A673 (cell line): ENCODE measurements at regions not wholly inside any gene's neighbourhood (a gene's known extent, or its start where the extent isn't known, plus 50 kb on each side); places are given as distances from the start of the nearest gene placed in this dataset.

ENCODE experiments used
- CTCF ChIP-seq: fragments of 300-800, 200-600 bp; sonication (generic); conservative IDR thresholded peaks from 2 replicates; pipeline ENCODE4 v1.5.1; 2017; ENCODE audit warnings: low read depth, mild to moderate bottlenecking, antibody characterized with exemption, low read length, moderate library complexity, mixed read lengths
- EZH2 ChIP-seq: fragments of 200-600 bp; sonication (generic); IDR thresholded peaks from 2 replicates; pipeline ENCODE4 v1.6.1; 2017; ENCODE audit warnings: borderline replicate concordance, low read depth, mild to moderate bottlenecking, mixed read lengths, antibody characterized with exemption, low read length; ENCODE audit not compliant: poor library complexity, severe bottlenecking

DNA sequence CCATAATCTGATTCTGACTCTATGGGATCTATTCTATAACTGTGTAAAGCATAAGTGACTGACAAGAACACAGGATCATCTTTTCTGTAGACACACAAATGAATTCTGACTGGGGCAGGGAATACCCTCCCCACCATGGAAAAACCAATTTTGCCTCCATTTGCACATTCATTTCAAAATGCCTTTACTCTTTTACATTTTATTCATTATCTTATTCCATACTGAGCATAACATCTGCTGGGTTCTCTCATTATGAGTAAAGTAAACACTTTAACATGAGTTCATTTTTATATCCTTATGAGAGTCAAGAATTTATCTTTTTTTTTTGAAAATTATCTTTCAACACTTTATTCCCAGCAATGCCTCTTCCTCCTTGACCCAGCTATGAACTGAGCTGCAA lies 163.5 kb downstream of the RNF152 start:
- TF ChIP-seq CTCF, result no peak
- no peak for TF ChIP-seq EZH2
